ENCODE measurements at regions not wholly inside any gene's neighbourhood (a gene's known extent, or its start where the extent isn't known, plus 50 kb on each side); places are given as distances from the start of the nearest gene placed in this dataset.

DNA sequence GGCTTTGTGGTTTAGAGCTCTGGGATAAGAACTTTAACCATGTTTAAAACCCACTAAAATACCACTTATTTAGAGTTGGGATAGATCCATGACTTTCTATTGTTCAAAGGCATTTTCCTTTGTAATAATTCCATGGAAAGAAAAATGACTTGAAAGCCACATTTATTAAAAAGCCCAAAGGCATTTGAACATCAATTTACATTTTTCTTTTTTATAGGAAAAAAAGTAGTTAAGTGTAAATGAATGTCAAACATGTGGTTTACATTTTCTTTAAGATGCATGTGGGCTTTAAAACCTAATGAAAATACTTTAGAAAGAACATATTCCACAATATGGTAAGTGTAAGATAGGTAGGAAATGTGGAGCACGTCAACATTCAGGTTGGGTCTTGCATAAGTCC lies 443.2 kb downstream of the TOX3 start:
- TF ChIP-seq, protein P1, sequence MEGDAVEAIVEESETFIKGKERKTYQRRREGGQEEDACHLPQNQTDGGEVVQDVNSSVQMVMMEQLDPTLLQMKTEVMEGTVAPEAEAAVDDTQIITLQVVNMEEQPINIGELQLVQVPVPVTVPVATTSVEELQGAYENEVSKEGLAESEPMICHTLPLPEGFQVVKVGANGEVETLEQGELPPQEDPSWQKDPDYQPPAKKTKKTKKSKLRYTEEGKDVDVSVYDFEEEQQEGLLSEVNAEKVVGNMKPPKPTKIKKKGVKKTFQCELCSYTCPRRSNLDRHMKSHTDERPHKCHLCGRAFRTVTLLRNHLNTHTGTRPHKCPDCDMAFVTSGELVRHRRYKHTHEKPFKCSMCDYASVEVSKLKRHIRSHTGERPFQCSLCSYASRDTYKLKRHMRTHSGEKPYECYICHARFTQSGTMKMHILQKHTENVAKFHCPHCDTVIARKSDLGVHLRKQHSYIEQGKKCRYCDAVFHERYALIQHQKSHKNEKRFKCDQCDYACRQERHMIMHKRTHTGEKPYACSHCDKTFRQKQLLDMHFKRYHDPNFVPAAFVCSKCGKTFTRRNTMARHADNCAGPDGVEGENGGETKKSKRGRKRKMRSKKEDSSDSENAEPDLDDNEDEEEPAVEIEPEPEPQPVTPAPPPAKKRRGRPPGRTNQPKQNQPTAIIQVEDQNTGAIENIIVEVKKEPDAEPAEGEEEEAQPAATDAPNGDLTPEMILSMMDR (IDR thresholded peaks at IDR 0.05) = no peak
- TF ChIP-seq POLR2A (IDR thresholded peaks at IDR 0.05; ENCODE audit: low read depth) (no peak), EP300 (IDR thresholded peaks at IDR 0.05) (no peak), POLR2AphosphoS5 (IDR thresholded peaks at IDR 0.05) (no peak)
